GM19324 (cell line): ENCODE measurements at regions not wholly inside any gene's neighbourhood (a gene's known extent, or its start where the extent isn't known, plus 50 kb on each side); places are given as distances from the start of the nearest gene placed in this dataset.
A peak's percentile ranks its signal among the peaks of the same experiment; 100 is the strongest.
"Not testable (repeated sequence)": the region's sequence is repeated elsewhere in the genome, so short reads cannot be mapped to it uniquely, and the experiment has no call there.

ENCODE experiments used
- ATAC-seq: cut with Tn5 transposase; IDR thresholded peaks from one replicate; pipeline ENCODE4 v1.9.1; 2021; ENCODE audit warnings: mild to moderate bottlenecking, moderate library complexity; ENCODE audit not compliant: unreplicated experiment, low FRiP score

DNA sequence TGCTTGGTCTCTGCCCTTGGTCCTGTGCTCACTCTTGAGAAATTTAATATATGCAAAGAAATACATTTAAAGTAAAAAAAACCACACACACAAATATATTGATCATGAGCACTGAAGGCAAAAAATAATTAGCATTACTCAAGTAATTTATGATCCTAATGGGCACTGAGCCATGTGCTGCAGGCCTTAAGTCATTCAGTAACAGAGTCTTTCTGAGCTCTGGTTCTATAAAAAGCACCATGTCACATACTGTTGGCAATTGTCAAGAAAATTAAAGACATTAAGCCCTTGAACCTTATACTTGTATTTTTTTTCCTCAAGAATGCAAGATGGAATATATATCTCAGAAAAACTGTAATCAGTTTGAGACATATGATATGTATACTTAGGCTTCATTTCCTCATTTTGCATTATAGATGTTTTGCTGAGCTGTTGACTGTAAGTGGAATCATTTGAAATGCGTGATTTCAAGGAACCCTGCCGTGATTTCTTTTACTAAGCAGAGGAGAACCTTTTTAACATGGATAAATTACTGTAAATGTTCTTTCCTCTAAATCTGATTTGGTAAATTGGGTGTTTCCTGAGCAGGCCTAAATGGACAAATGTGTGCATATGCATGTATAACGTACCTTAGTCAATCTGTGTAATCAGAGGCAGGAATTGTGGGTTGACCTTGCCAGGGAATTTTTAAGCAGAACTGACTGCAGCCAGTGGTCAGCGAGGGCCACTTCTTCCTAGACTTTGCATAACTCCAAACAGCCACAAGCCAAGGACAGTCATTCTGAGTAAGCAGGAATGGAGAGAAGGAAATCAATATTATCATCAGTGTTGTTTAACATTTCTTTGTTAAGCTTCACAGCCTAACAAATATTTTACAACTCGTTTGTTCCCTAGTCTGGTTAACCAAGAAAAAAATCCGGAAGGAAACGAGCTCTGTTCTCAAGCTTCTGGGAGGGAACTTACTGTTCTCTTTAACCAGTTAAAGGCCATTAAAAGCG, 191.5 kb upstream of the ATP5MC3 start:
- ATAC-seq, result no peak

DNA sequence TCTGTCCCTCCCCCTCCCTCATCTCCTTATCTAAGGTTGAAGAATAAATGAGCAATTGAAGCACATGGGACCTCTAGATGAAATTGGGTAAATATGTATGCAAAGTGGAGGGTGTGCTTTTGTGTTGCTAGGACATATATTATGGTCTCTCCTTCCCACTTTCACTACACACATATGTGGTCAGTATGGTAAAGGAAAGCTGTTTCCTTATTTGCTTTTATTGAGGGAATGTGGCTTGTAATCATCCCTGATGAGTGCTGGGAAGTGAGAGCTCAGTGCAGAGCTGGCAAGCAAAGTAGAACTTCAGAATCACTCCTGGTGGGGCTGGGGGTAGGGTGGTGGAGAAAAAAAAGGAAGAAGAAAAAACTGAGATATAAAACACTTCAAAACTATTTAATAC, 189.9 kb upstream of the ATP5MC3 start:
- no peak for ATAC-seq

DNA sequence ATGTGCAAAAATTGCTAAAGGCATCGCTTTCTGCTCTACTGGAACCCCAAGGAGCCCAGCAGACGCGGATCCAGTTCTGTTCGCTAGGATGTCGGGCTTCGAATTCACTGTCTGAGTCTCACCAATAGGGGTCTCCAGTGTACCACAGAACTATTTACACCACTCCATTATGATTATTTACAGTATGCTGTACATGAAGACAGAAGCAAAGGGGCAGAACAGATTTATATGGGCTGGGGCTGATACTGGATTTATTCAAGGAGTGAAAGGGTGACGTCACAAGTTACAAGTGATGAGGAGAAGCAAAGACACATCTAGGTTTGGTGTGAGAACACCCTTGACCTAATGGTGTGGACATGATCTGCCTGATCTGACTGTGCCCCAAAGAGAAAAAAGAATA, 185.3 kb upstream of the ATP5MC3 start:
- no peak for ATAC-seq

DNA sequence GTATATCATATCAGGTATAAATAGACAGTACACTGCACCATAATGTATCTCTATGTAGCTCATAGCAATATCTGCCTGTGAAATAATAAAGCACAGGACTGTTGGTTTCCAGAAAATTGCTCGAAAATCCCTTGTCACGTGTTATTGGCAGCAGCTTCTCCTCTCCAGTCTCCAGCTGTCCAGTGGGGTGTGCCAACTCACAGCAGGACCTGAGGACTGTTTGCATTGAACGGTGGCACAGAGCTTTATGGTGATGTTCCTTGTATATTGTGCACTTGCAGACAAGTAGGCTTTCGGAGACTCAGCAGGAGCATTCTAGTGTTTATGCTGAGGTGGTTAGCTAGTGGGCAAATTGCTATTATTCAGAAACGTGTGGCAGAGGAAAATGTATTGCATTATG, 182.2 kb upstream of the ATP5MC3 start:
- no peak for ATAC-seq

DNA sequence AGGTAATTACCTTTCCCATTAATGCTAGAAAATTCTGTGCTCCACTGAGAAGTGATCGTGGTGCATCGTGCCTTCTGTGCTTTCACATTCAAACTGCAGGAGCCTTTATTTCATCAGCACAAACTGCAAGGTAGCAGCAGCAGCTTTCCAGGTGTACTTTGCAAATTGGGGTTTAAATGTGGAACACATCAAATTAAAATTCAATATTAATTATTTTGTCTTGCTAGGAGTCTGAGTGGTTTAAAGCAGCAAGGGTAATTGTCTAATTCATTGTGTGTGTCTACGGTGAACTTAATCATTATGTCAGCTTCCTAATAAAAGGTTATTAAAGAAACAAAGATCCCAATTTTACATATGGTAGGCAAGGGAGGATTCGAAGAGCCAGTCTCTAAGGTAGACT, 180.8 kb upstream of the ATP5MC3 start:
- ATAC-seq, result no peak

DNA sequence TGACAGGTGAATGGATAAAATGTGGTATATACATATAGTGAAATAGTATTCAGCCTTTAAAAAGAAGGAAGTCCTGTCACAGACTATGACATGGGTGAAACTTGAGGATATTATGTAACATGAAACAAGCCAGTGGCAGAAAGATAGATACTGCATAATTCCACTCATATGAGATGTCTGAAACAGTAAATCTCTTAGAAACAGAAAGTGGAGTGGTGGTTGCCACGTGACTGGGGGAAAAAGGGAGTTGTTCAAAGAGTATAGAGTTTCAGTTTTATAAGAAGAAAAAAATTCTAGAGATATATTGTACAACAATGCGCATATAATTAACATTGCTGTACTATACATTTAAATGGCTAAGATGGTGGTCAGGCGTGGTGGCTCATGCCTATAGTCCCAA, 178.2 kb upstream of the ATP5MC3 start:
- no peak for ATAC-seq

GRCh38 chr2:175356901-175357300, 175.4 kb upstream of the ATP5MC3 start:
- ATAC-seq, result no peak

DNA sequence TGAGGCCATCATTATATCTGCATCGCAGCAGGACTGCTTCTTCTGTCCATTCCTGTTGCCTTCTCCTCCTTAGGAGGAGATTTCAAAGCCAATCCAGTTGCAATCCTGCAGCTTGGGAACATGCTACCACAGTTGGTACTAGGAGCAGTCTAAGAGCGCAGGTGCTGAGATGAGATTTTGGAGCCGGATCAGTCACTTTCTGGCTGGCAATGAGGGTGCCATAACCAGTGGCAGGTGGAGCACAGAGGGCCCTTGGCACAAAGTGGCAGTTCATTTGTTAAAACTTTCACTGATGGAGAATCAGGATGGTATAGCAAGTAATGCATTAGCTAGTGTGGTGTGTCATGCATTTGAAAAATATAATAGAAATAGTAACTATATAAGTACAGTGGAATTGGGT, 173.7 kb upstream of the ATP5MC3 start:
- ATAC-seq, result no peak

GRCh38 chr2:175353275-175353674, 171.8 kb upstream of the ATP5MC3 start:
- no peak for ATAC-seq

DNA sequence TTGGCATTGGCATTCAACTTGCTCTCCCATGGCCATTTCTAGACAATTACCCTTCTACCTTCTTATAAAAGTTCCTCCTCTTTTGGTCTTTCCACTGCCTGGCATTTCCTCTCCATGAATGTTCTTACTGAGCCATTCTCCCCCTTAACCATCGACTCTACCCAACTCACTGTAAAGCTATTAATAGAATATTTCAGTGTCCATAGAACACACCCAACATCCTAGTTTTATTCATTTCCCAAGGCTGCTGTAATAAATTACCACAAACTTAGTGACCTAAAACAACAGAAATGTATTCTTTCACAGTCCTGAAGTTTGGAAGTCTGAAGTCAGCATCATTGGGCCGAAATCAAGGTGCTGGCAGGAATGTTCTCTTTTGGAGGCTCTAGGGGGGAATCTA, 170.0 kb upstream of the ATP5MC3 start:
- ATAC-seq, result no peak

GRCh38 chr2:175350105-175350504, 168.6 kb upstream of the ATP5MC3 start:
- ATAC-seq, result no peak

GRCh38 chr2:175342085-175342484, 160.6 kb upstream of the ATP5MC3 start:
- no peak for ATAC-seq

DNA sequence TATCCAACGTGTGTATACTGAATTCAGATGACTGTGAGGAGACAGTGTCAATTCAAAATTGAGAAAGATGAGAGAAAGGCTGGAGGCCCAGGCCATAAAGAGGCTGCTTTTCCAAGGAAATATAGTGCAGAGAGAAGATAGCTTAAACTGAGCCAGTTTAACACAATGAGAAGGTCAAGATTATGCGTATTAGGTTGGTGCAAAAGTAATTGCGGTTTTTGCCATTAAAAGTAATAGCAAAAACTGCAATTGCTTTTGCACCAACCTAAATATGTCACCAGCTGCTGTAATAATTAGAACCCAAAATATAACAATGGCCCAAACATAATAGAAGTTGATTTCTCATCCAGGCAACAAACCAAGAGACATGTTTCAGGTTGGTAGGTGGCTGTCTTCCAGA, 148.7 kb upstream of the ATP5MC3 start:
- no peak for ATAC-seq

DNA sequence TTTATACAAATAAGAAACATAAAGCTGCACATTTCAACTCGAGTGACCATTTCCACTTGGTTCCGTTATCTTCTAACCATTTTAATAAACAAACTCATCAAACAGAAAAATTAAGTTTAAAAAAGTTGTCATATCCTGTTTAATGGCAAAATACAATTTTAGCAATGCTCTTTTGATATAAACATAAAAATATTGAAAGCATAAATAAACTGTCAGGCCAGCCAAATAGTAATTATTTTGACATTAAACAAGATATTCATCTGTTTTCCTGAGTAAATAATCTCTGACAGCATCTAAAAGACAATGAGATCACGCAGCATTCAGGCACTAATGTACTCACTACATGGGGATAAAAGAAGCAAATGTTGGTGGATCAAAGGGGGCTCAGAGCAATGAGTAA, 145.3 kb upstream of the ATP5MC3 start:
- ATAC-seq, result no peak

- ATAC-seq, result not testable (repeated sequence)
Observed at GRCh38 chr2:175326164-175326563, 144.7 kb upstream of the ATP5MC3 start.

DNA sequence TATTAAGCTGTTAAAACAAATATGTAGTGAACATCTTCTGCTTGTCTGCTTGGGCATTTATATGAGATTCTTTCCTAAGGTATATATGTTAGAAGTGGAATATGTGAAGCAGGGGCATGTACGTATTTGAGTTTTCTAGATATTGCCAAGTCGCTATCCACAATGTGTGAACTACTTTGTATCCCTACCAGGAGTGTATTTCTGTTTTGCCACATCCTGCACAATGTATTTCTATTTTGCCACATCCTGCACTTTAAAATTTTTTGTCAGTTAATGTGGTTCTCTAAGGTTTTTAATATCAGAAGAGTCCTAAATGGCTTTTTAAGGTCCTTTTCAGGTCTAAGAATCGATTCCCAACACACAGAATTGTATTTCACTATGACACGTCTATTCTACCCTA, 141.7 kb upstream of the ATP5MC3 start:
- ATAC-seq, result no peak

- no peak for ATAC-seq
Observed at GRCh38 chr2:175318542-175318941, 137.0 kb upstream of the ATP5MC3 start.

GRCh38 chr2:175317751-175318150, 136.2 kb upstream of the ATP5MC3 start:
- no peak for ATAC-seq

GRCh38 chr2:175312137-175312536, 130.6 kb upstream of the ATP5MC3 start:
- ATAC-seq, result no peak

DNA sequence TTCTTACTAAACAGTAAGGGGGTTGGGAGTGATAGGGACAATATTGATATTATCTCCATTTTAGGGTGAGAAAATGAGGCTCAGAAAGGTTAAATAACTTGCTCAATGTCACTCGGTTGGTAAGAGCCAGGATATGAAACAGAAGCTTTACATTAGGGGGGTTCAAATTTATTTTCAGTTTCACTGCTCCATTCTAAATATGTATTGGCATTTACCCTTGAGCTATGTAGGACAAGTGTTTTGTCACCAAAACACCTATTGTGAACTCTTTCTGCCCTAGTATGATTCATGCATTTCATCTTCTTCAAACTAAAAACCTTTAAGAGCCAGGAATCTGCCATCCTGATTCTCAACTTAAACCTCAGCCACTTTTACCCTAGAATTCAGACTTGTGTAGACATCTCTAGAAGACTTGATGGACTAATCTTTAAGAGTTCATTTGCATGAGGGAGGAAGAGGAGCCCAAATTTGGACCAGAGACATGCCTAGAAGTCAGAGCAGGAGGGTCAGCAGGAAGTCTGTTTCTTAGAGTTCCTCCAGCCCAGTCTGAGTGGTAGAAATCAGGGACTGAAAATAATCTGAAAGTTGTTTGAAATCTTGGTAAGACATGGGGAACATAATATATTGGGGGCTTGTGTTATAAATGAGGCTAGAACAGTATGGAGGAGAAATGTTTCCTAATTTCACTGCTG, 129.4 kb upstream of the ATP5MC3 start:
- peak; percentile 71 for ATAC-seq

GRCh38 chr2:175309799-175310198, 128.3 kb upstream of the ATP5MC3 start:
- ATAC-seq, result peak; percentile 44

- no peak for ATAC-seq
Observed at GRCh38 chr2:175308005-175308404, 126.5 kb upstream of the ATP5MC3 start.
